Esophagus squamous epithelium (tissue), 4 donors: ENCODE measurements at regions not wholly inside any gene's neighbourhood (a gene's known extent, or its start where the extent isn't known, plus 50 kb on each side); places are given as distances from the start of the nearest gene placed in this dataset.

ENCODE experiments used
- CTCF ChIP-seq, 6 experiments: fragments of 450-650 bp in 4 of 6; fragments of 200-600 bp in 2 of 6; sonication (generic) in 2 of 6; IDR thresholded peaks; one replicate each; pipeline ENCODE4 v1.5.1; 2016 to 2019; ENCODE audit warnings: antibody characterized with exemption in 6 of 6, mild to moderate bottlenecking in 4 of 6, moderate library complexity in 4 of 6
- POLR2A ChIP-seq, 4 donors: fragments of 450-650 bp; IDR thresholded peaks; one replicate each; pipeline ENCODE4 v1.6.1; 2017; ENCODE audit warnings: antibody characterized with exemption in 4 of 4, mild to moderate bottlenecking in 4 of 4, moderate library complexity in 3 of 4

GRCh38 chr7:51881309-51881708, 564.7 kb upstream of the COBL start:
- TF ChIP-seq CTCF (IDR thresholded peaks at IDR 0.05) (no peak), POLR2A (IDR thresholded peaks at IDR 0.05) (no peak)
